ENCODE measurements at regions not wholly inside any gene's neighbourhood (a gene's known extent, or its start where the extent isn't known, plus 50 kb on each side); places are given as distances from the start of the nearest gene placed in this dataset.
A peak's percentile ranks its signal among the peaks of the same experiment; 100 is the strongest.

DNA sequence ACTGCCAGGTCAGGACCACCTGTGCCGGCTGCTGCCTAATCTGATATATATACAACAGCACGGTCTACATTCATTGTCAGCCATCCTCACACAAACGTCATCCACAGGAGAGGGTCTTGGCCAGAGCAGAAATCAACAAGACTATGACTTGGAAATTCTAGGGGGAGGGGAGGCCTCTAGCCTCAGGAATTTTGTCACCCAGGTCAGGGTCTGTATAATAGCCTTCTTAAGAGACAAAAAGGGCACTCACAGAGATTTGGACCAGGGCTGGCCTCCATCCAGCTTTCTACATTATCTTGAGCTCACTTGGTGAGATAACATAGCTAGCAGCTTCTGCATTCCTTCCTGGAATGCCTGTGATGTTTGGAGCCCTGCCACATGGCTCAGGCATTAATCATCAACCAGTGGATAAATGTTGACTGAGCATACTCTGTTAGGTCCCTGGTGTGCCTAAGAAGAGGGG is 50.4 kb upstream of the CTIF start:
- peak; percentile 99 for DNase-seq

GRCh38 chr18:48486754-48487153 is 52.1 kb upstream of the CTIF start:
- DNase-seq = peak; percentile 69

DNA sequence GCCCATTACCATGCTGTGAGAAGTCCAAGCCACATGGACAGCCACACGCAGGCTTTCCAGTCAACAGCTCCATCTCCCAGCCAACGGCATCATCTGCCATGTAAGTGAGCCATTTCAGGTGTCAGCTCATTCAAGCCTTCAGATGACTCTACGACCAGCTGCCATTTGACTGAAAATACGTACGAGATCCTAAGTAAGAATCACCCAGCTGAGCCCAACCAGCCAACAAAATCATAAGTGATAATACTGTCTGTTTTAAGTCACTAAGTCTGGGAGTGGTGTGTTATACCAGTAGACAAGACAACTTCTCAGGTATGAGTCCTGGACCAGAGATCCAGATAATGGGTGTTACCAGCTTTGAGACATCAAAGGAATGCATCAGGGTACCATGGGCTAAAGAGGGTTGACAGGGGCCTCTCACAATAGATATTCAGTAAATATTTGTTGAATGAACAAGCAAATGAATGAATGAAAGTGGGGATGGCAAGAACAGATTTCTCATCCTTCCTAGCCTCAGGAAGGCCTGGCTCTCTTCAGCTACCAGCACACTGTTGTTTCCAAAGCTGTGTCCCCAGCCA is 52.9 kb upstream of the CTIF start:
- no peak for DNase-seq

DNA sequence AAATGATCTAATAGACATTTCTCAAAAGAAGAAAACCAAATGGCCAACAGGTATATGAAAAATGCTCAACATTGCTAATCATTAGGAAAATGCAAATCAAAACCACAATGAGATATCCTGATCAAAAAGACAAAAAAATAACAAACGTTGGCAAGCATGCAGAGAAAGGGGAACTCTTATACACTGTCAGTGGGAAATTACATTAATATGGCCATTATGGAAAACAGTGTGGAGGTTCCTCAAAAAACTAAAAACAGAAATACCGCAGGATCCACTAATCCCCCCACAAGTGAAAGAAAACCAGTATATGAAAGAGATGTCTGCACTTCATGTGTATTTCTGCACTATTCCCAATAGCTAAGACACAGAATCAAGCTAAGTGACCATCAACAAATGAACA is 57.7 kb upstream of the CTIF start:
- no peak for DNase-seq

DNA sequence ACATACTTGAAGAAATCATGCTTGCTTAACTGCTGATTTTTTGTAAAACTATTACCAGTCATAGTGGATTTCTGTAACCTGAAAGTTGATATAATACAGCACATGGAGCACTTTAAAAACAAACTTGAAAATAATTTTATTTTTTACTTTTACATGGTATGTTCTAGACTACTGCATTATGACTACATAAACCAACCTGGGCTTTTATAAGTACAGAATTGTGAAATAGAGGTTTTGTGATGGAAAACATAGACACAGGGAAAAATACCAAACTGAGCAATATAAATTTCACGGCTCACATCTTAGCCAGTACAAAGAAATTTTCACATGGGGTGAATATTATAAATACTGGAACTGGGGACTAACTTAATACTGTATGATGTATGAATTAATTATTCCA is 59.3 kb upstream of the CTIF start:
- DNase-seq = no peak

DNA sequence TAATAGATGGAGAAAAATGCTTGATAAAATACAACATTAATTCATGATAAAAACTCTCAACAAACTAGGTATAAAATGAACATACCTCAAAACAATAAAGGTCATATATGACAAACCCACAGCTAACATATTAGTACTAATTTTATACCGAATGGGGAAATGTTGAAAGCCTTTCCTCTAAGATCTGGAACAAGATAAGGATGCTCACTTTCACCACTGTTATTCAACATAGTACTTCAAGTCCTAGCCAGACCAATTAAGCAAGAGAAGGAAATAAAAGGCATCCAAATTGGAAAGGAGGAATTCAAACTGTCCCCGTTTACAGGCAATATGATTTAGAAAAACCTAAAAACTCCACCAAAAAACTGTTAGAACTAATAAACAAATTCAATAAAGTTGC is 61.5 kb upstream of the CTIF start:
- DNase-seq = no peak

GRCh38 chr18:48476550-48476917 is 62.3 kb upstream of the CTIF start:
- no peak for DNase-seq

- peak; percentile 78 for DNase-seq
These were observed 62.9 kb upstream of the CTIF start for GRCh38 chr18:48475635-48476549.

DNA sequence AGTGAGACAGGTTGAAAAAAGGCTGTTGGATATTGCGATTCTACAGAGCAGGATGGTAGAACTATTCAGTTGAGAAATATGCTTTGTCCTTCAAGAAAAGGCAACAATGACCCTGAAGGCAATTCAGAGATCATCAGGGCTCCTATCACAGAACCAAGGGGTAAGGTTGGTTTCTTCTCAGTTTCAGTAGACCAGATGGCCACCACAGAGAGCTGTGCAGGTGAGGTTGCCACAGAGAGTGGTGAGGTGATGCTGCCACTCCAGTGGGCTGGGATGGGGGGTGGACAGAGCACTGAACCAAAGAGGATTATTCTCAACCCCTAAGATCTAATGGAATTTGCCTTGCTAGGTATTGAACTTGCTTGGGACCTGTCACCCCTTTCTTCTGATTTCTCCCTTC is 64.6 kb upstream of the ZBTB7C start:
- DNase-seq = no peak

DNA sequence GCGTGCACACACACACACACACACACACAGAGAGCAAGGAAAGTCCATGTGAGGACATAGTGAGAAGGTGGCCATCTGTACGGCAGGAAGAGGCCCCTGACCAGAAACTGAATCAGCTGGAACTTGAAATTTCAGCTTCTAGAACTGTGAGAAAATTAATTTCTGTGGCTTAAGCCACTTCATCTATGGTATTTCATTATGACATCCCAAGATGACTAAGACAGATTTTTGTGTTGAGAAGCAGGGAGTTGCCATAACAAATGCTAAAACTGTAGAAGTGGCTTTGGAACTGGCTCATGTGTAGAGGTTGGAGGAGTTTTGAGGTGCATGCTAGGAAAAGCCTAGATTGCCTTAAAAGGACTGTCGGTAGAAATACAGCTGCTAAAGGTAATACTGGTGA is 63.4 kb upstream of the ZBTB7C start:
- DNase-seq = peak; percentile 66

DNA sequence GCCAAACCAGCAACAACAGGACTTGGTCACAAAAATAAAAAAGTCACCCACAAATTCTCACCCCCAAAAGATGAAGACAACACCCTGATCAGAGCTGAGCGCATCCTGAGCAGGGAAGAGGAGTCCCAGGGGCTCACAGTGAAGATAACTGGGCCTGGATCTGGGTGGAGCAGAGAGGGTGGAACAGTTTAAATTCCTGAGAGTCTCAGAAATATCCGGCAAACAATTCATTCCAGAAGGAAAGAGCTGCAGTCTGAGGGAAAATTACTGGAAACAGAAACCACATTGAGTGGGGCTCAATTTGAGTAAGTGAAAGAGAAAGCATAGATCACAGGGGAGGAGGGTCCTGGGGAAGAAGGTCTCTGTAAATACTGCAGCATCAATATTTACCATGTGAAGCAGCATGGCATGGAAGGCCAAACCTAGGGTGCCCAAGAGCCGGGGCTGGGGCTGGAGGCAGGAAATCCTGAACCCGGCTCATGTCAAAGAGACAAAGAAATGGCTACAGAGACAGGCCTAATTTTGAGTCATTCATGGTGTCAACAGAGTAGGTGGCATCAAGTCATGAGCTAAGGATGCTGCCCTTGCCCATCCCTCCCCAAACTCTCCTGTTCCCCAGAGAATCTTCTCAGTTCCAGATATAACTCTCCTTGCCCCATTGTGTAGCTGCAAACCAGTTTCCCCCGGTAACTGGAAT is 61.4 kb upstream of the ZBTB7C start:
- DNase-seq = peak; percentile 78

DNA sequence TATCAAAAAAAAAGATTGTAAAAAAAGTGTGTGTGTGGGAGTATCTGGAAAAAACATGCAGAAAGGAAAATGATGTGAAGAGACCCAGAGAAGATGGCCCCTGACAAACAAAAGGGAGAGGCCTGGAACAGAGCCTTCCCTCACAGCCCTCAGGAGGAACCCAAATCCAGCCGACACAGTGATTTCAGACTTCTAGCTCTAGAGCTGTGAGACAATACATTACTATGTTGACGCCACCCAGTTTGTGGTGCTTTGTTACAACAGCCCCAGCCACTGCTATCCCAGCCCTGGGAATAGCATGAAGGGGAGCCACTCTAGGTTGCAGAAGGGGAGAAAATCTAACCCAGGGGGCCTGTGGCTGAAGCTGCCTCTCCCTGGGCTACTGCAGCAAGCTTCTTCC is 59.0 kb upstream of the ZBTB7C start:
- DNase-seq = peak; percentile 17

- no peak for DNase-seq
These were observed 58.0 kb upstream of the ZBTB7C start for GRCh38 chr18:48467231-48467630.

DNA sequence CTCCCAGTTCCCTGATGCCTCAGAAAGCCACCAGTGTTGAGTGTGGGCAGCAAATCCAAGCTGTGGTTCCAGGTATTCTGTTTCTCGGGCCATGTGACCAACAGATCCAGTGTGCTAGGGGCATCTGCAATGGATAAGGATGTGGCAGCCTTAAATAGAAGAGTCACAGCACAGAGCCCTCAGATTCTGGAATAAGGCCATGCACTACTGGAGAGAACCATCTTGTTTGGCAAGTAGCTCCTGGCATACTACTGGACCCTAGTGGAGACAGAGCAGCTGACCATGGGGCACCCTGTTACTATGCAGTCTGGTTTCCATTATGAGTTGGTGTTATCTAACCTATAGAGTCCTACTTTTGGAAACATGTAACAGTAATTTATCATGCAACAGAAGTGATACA is 53.3 kb upstream of the ZBTB7C start:
- DNase-seq = no peak

DNA sequence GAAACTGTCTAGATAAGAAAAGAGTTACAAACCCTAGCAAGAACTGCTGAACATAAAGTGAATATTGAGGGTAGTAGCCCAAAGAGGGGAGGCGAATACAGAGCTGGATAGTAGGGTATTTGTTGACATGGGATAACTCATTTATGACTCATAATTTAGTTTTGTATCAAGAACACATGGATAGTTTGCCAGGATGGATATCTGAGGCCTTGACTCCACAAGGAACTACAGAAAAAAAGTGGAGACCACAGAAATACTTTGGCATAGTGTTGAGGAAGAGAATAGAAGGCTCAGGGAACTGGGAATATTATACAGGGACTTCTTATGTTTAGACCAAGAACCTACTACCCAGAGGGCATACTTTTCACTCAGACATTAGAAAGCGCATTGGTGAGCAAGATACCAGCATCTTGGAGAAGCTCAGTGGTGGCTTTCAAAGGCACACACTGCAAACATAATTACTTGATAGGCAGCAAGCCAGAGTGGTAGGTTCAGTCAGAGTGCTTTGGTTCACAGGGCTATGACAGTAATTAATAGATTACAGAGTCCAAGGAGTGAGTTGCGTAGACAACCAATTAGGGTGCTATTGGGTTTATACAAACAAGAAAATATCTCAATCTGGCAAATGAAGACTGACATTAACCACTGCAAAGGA is 51.9 kb upstream of the ZBTB7C start:
- DNase-seq = peak; percentile 56

- no peak for DNase-seq
These were observed 50.3 kb upstream of the ZBTB7C start for GRCh38 chr18:48459465-48459864.

GRCh38 chr18:48459016-48459415 is 49.8 kb upstream of the ZBTB7C start:
- no peak for DNase-seq
